Fibroblast of villous mesenchyme (primary cell): ENCODE measurements at regions not wholly inside any gene's neighbourhood (a gene's known extent, or its start where the extent isn't known, plus 50 kb on each side); places are given as distances from the start of the nearest gene placed in this dataset.
A peak's percentile ranks its signal among the peaks of the same experiment; 100 is the strongest.

ENCODE experiments used
- DNase-seq: peaks from one replicate; pipeline ENCODE4 v3.0.0-alpha.2; 2010; ENCODE audit warnings: low read depth
- H3K4me3 ChIP-seq: 2 replicates; pipeline ENCODE4 v1.5.1; 2011; ENCODE audit warnings: low read depth, mild to moderate bottlenecking, low read length
- TF ChIP-seq, protein P1 (sequence below): IDR thresholded peaks from 2 replicates; pipeline ENCODE4 v1.5.1; 2012; ENCODE audit warnings: low read depth, mild to moderate bottlenecking, low read length; ENCODE audit not compliant: insufficient read depth

DNA sequence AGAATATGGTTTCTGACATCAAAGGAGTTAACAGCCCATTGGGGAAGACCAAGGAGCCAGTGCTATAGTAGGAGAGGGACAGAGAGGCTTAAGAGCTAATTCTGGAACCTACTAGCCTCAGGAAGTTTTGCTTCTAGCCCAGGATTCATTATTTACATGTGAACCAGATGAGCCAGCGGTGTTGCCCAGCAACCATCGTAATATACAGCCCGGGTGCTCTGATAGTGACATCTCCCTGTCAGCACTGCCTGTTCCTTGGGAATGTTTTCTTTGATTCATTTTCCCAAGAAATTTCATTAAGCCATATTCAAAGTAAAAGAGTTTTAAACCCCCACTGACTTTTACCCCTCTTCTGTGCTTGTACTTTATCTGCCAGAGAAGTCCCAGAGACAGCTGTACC, 217.4 kb upstream of the ADAMTSL1 start:
- no peak overlapping the region for H3K4me3 ChIP-seq
- TF ChIP-seq, protein P1, sequence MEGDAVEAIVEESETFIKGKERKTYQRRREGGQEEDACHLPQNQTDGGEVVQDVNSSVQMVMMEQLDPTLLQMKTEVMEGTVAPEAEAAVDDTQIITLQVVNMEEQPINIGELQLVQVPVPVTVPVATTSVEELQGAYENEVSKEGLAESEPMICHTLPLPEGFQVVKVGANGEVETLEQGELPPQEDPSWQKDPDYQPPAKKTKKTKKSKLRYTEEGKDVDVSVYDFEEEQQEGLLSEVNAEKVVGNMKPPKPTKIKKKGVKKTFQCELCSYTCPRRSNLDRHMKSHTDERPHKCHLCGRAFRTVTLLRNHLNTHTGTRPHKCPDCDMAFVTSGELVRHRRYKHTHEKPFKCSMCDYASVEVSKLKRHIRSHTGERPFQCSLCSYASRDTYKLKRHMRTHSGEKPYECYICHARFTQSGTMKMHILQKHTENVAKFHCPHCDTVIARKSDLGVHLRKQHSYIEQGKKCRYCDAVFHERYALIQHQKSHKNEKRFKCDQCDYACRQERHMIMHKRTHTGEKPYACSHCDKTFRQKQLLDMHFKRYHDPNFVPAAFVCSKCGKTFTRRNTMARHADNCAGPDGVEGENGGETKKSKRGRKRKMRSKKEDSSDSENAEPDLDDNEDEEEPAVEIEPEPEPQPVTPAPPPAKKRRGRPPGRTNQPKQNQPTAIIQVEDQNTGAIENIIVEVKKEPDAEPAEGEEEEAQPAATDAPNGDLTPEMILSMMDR, result no peak
- DNase-seq, result no peak

DNA sequence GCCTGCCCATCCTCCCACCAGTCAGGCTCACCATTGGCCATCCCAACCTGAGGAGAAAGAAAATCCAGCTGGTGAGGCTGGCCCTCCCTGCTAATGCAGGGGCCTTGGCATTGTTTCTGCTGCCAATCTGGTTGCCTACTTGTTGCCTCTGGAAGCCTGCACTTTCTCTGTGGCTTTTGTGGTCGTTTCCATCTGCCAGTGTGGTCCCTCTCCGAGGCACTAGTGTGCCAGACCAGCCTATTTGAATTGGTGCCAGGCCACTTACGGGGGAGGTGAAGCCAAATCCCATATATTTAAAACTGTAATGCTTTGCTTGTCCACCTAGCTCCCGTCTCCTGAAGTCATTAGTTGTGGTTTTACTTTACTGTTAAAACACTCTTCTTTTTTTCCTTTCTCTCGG, 213.4 kb upstream of the ADAMTSL1 start:
- H3K4me3 ChIP-seq, result no peak overlapping the region
- DNase-seq, result peak; percentile 50
- TF ChIP-seq, protein P1, result no peak

DNA sequence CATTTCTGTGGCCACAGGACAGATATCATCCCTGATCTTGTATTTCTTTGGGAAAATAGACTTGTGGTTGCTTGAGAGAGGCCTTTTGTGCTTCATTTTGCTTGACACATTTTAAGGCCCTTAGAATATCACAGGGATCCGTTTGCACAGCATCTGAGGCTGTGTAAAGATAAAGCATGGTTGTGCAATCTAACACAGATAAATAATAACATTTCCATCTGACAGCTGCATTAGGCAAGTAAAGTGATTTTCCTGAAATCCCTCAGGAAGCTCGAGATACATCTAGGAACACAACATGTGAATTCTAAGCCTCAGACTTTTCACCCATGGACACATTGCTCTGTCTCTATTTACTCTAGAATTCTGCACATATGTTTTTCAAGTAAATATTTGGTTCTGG, 212.8 kb upstream of the ADAMTSL1 start:
- no peak overlapping the region for H3K4me3 ChIP-seq
- TF ChIP-seq, protein P1, result no peak
- DNase-seq, result peak; percentile 70

DNA sequence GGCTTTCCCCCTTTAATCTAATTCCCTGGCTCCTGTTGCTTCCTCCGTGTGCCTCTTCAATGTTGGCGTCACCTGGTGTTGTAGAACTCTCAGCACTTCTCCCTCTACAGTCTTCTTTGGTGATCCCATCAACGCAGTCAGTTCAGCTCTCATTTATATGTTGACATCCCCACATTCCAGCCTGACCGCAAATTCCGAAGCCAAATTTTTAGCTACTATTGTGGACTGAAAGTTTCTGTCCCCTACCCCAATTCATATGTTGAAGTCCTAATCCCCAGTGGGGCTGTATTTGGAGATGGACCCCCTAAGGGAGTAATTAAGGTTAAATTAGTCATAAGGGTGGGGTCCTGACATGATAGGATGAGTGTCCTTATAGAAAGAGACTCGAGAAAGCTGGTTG, 210.6 kb upstream of the ADAMTSL1 start:
- TF ChIP-seq, protein P1, result no peak
- DNase-seq, result no peak
- no peak overlapping the region for H3K4me3 ChIP-seq

DNA sequence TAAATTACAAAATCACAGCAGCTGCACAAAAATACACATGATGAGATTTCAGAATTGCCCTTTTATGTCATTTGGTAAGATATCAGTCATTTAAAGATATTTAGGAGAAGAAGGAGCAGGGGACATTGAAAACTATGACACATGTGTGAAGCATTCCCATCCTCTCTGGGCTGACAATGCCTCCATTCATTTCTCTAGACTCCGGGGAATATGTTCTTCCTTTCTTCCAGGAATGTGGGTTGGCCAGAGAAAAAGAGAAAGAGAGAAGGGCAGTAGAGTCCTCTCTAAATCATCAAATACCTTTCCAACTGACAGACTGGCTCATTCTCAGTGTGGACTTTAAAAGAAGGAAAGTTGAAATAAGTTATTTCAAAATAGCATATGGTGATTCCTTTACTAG, 205.6 kb upstream of the ADAMTSL1 start:
- no peak for DNase-seq
- H3K4me3 ChIP-seq, result no peak overlapping the region
- TF ChIP-seq, protein P1, result no peak

DNA sequence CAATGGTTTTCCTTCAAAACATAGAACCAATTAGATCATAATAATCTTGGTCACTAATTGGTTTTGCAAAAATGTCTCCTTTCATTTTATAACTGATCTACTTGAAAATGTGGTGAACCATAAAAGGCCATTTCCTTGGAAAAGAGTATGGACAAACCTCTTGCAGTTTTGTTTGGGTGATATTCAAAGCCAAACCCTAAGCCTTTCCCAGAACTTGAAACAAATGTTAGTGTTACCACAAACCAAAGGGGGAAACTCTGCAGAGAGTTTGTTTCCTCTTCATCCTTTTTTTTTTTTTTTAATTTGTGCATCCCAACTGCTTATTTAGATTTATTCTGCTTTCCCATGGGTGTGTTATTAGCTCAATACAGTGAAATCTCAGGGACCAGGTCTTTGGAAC, 204.4 kb upstream of the ADAMTSL1 start:
- H3K4me3 ChIP-seq, result no peak overlapping the region
- TF ChIP-seq, protein P1, result no peak
- DNase-seq, result no peak

DNA sequence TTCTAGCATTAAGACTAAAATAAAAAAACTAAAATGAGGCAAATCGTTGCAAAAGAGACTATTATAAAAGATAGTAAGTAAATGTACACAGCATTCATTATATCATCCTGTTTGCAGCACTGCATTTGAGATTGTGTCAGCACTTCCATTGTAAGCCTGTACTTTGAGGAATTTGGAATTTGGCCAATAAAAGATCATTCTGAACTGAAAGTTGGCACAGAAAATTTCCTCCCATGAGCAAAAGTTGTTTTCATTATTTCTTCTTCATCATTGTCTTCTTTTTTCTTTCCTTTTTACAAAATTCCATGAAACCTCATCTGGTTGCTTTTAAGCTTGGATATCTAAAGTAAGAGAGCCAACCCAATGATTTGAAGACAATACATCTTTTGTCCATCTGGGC, 199.3 kb upstream of the ADAMTSL1 start:
- no peak for DNase-seq
- H3K4me3 ChIP-seq, result no peak overlapping the region
- TF ChIP-seq, protein P1, result no peak
